ENCODE measurements at regions not wholly inside any gene's neighbourhood (a gene's known extent, or its start where the extent isn't known, plus 50 kb on each side); places are given as distances from the start of the nearest gene placed in this dataset.

GRCh38 chr9:13491138-13491492, 211.6 kb upstream of the MPDZ start:
- no peak overlapping the region for H3K27ac ChIP-seq
- TF ChIP-seq CTCF (IDR thresholded peaks at IDR 0.05): no peak
- no peak for TF ChIP-seq ZFX (IDR thresholded peaks at IDR 0.05; ENCODE audit: borderline replicate concordance)

- no peak for TF ChIP-seq CTCF (IDR thresholded peaks at IDR 0.05)
- no peak for TF ChIP-seq ZFX (IDR thresholded peaks at IDR 0.05; ENCODE audit: borderline replicate concordance)
Observed at GRCh38 chr9:13487936-13488335, 208.4 kb upstream of the MPDZ start.

GRCh38 chr9:13487498-13487897, 208.0 kb upstream of the MPDZ start:
- no peak for TF ChIP-seq CTCF (IDR thresholded peaks at IDR 0.05)
- no peak for TF ChIP-seq ZFX (IDR thresholded peaks at IDR 0.05; ENCODE audit: borderline replicate concordance)
- H3K27ac ChIP-seq: no peak overlapping the region

More at GRCh38 chr9:13487936-13488335, 208.4 kb upstream of the MPDZ start:
- no peak overlapping the region for H3K27ac ChIP-seq

GRCh38 chr9:13487071-13487470, 207.6 kb upstream of the MPDZ start:
- H3K27ac ChIP-seq: no peak overlapping the region
- TF ChIP-seq CTCF (IDR thresholded peaks at IDR 0.05): no peak
- no peak for TF ChIP-seq ZFX (IDR thresholded peaks at IDR 0.05; ENCODE audit: borderline replicate concordance)

GRCh38 chr9:13485068-13485596, 205.6 kb upstream of the MPDZ start:
- no peak overlapping the region for H3K27ac ChIP-seq
- no peak for TF ChIP-seq CTCF (IDR thresholded peaks at IDR 0.05)

- TF ChIP-seq CTCF (IDR thresholded peaks at IDR 0.05) (no peak), ZFX (IDR thresholded peaks at IDR 0.05; ENCODE audit: borderline replicate concordance) (no peak)
- no peak overlapping the region for H3K27ac ChIP-seq
Observed at GRCh38 chr9:13484186-13484585, 204.7 kb upstream of the MPDZ start.

GRCh38 chr9:13481274-13481673, 201.8 kb upstream of the MPDZ start:
- TF ChIP-seq ZFX (IDR thresholded peaks at IDR 0.05; ENCODE audit: borderline replicate concordance) (no peak), CTCF (IDR thresholded peaks at IDR 0.05) (no peak)

More at GRCh38 chr9:13481274-13481673, 201.8 kb upstream of the MPDZ start:
- no peak overlapping the region for H3K27ac ChIP-seq
